Keratinocyte (primary cell): ENCODE measurements at regions not wholly inside any gene's neighbourhood (a gene's known extent, or its start where the extent isn't known, plus 50 kb on each side); places are given as distances from the start of the nearest gene placed in this dataset.

Source experiments
- EZH2 ChIP-seq: IDR thresholded peaks from one replicate; pipeline ENCODE4 v1.6.1; 2012; ENCODE audit warnings: inconsistent platforms, mild to moderate bottlenecking, low read length, moderate library complexity
- TF ChIP-seq, protein P1 (sequence below), 3 experiments: IDR thresholded peaks in 1 of 3; conservative IDR thresholded peaks in 1 of 3; optimal IDR thresholded peaks in 1 of 3; 2 replicates in 2 of 3; 3 replicates in 1 of 3; pipeline versions ENCODE3 to v1.5.1; 2011; ENCODE audit warnings: low read length in 3 of 3, mild to moderate bottlenecking in 3 of 3, moderate library complexity in 2 of 3, control low read depth in 1 of 3, inconsistent platforms in 1 of 3; ENCODE audit not compliant: insufficient read depth in 2 of 3; ENCODE audit errors: extremely low read depth in 1 of 3

DNA sequence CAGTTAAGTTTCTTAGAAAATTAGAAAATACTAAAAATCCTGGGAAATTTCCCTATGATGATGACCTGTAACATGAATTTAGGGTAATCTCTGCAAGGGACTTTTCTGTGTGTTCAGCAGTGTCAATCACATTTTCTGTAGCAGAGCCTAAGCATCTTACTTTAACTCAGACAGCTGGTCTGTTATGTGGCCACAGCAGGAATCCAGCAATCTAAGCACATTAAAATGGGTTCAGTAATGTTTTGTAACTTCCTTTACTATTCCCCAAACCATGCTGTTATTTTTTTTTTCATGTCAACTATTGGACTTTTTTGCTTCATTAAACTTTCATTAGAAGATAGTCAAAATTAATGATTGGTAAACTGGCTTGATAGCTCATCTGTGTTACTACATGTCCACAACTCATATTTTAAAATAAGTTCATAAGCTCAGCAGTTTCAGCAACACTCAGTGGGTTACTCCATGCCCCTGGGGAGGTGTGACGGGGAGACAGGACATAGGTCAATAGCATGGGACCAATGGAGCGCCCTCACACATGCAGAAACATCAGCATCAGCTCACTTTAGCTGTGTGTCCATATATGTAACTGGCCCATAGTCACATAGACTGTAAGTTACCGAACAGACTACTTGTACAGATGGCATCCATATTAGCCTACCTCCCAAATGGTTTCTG lies 168.0 kb upstream of the PACRGL start:
- TF ChIP-seq, protein P1, sequence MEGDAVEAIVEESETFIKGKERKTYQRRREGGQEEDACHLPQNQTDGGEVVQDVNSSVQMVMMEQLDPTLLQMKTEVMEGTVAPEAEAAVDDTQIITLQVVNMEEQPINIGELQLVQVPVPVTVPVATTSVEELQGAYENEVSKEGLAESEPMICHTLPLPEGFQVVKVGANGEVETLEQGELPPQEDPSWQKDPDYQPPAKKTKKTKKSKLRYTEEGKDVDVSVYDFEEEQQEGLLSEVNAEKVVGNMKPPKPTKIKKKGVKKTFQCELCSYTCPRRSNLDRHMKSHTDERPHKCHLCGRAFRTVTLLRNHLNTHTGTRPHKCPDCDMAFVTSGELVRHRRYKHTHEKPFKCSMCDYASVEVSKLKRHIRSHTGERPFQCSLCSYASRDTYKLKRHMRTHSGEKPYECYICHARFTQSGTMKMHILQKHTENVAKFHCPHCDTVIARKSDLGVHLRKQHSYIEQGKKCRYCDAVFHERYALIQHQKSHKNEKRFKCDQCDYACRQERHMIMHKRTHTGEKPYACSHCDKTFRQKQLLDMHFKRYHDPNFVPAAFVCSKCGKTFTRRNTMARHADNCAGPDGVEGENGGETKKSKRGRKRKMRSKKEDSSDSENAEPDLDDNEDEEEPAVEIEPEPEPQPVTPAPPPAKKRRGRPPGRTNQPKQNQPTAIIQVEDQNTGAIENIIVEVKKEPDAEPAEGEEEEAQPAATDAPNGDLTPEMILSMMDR (optimal IDR thresholded peaks at IDR 0.05 in 1 of 3, IDR thresholded peaks at IDR 0.05 in 1 of 3, conservative IDR thresholded peaks at IDR 0.05 in 1 of 3; ENCODE audit: extremely low read depth in 1 of 3, insufficient read depth in 2 of 3, low read length in 3 of 3) = no peak
- no peak for TF ChIP-seq EZH2
